ENCODE measurements at regions not wholly inside any gene's neighbourhood (a gene's known extent, or its start where the extent isn't known, plus 50 kb on each side); places are given as distances from the start of the nearest gene placed in this dataset.

- Histone ChIP-seq H3K4me1 (ENCODE audit: insufficient read depth, poor library complexity, severe bottlenecking) (no peaks in the 10 kb centered on the region), H3K36me3 (ENCODE audit: low read depth) (no peaks in the 10 kb centered on the region), H3K4me3 (ENCODE audit: severe bottlenecking) (no peak overlapping the region), H3K27me3 (ENCODE audit: insufficient read depth, poor library complexity, severe bottlenecking) (no peaks in the 10 kb centered on the region), H3K9me3 (ENCODE audit: severe bottlenecking) (no peaks in the 10 kb centered on the region), H3K27ac (ENCODE audit: poor library complexity, severe bottlenecking) (no peak overlapping the region)
- no peak for TF ChIP-seq CTCF (IDR thresholded peaks at IDR 0.05; ENCODE audit: poor library complexity, severe bottlenecking)
- no peak for DNase-seq (ENCODE audit: low spot score)
- ATAC-seq (ENCODE audit: low read depth) = no peak
Observed at GRCh38 chr3:18546632-18547031, 121.5 kb upstream of the SATB1 start.

DNA sequence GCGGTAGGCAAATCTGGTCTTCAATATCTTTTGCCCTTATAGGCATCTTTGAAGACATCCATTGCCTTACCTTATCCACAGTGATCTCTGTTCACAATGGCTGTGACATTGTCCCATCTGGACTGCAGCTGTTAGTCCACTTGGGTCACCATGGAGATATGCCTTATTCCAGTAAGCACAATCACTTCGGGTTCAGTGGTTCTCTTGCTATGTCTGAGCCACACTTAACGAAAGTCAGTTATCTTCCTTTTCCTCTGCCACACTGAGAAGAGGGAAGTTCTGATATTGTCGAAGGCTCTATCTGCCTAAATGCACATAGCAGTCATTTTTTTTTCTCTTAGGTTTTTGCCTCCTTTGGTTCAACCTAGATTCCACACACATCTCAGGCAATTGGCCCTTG is 119.0 kb upstream of the SATB1 start:
- H3K9me3 ChIP-seq (ENCODE audit: severe bottlenecking) = no peaks in the 10 kb centered on the region
- no peak for TF ChIP-seq CTCF (IDR thresholded peaks at IDR 0.05; ENCODE audit: poor library complexity, severe bottlenecking)
- H3K4me3 ChIP-seq (ENCODE audit: severe bottlenecking) = no peak overlapping the region
- DNase-seq (ENCODE audit: low spot score) (no peak), ATAC-seq (ENCODE audit: low read depth) (no peak)
- H3K36me3 ChIP-seq (ENCODE audit: low read depth) = no peaks in the 10 kb centered on the region
- H3K27ac ChIP-seq (ENCODE audit: poor library complexity, severe bottlenecking) = no peak overlapping the region
- H3K4me1 ChIP-seq (ENCODE audit: insufficient read depth, poor library complexity, severe bottlenecking) = no peaks in the 10 kb centered on the region
- no peaks in the 10 kb centered on the region for H3K27me3 ChIP-seq (ENCODE audit: insufficient read depth, poor library complexity, severe bottlenecking)

DNA sequence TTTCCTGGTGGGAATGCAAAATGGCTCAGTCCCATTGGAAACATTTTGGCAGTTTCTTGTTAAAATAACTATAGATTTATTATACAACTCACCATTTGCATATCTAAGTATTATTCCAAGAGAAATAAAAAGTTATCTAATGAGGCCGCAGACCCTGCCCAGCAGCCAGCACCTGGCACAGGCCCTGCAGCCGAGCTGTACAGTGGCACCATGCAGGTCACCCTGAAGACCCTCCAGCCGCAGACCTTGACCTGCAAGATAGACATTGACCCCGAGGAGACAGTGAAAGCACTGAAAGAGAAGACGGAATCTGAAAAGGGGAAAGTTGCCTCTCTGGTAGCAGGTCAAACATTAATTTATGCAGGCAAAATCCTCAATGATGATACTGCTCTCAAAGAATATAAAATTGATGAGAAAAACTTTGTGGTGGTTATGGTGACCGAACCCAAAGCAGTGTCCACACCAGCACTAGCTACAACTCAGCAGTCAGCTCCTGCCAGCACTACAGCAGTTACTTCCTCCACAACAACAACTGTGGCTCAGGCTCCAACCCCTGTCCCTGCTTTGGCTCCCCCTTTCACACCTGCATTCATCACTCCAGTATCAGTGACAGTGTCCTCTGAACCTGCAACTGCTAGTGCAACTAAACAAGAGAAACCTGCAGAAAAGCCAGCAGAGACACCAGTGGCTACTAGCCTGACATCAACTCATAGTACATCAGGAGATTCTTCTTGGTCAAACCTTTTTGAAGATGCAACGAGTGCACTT is 113.5 kb upstream of the SATB1 start:
- ATAC-seq (ENCODE audit: low read depth) (no peak), DNase-seq (ENCODE audit: low spot score) (no peak)
- Histone ChIP-seq H3K9me3 (ENCODE audit: severe bottlenecking) (no peaks in the 10 kb centered on the region), H3K27me3 (ENCODE audit: insufficient read depth, poor library complexity, severe bottlenecking) (no peaks in the 10 kb centered on the region), H3K4me1 (ENCODE audit: insufficient read depth, poor library complexity, severe bottlenecking) (no peaks in the 10 kb centered on the region), H3K4me3 (ENCODE audit: severe bottlenecking) (no peak overlapping the region), H3K27ac (ENCODE audit: poor library complexity, severe bottlenecking) (no peak overlapping the region), H3K36me3 (ENCODE audit: low read depth) (no peaks in the 10 kb centered on the region)
- no peak for TF ChIP-seq CTCF (IDR thresholded peaks at IDR 0.05; ENCODE audit: poor library complexity, severe bottlenecking)

DNA sequence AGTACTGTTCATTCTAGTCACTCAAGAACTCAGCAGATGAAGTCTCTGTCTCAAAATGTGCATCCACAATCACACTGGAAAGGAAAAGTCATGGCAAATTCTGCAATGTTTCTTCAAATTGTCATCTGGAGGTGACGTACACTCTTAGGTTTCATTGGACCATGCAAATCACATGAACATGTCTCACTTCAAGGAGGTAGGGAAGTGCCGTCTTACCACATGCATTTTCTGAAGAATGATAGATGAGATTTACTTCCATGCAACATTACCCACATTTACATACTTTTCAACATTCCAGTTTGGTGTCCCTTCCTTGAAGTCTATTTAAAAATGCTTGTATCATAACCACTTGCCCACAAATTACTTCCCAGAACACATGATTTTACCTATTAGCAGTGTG is 107.9 kb upstream of the SATB1 start:
- H3K27me3 ChIP-seq (ENCODE audit: insufficient read depth, poor library complexity, severe bottlenecking) = no peaks in the 10 kb centered on the region
- TF ChIP-seq CTCF (IDR thresholded peaks at IDR 0.05; ENCODE audit: poor library complexity, severe bottlenecking) = no peak
- H3K4me1 ChIP-seq (ENCODE audit: insufficient read depth, poor library complexity, severe bottlenecking) = no peaks in the 10 kb centered on the region

DNA sequence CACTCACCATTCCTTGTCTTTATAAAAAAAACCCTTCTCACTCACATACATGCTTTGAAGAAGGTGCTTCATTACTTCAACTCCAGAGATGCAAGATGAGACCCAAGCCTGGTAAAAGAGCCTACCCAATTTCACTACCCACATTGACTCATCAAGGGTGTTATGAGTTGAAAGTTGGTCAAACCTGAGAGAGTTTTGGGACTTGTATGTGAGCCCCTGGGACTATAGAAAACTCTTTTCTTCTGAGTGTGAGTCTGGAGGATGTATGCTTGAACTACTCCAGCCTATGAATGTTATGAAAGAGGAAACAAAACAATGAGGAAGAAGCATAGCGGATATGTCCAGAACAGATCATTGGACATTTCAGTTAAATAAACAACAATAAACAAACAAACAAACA is 106.5 kb upstream of the SATB1 start:
- H3K9me3 ChIP-seq (ENCODE audit: severe bottlenecking) = no peaks in the 10 kb centered on the region
- no peaks in the 10 kb centered on the region for H3K4me1 ChIP-seq (ENCODE audit: insufficient read depth, poor library complexity, severe bottlenecking)
- no peaks in the 10 kb centered on the region for H3K36me3 ChIP-seq (ENCODE audit: low read depth)
- no peaks in the 10 kb centered on the region for H3K27me3 ChIP-seq (ENCODE audit: insufficient read depth, poor library complexity, severe bottlenecking)
- H3K27ac ChIP-seq (ENCODE audit: poor library complexity, severe bottlenecking) = no peak overlapping the region
- no peak for TF ChIP-seq CTCF (IDR thresholded peaks at IDR 0.05; ENCODE audit: poor library complexity, severe bottlenecking)
- H3K4me3 ChIP-seq (ENCODE audit: severe bottlenecking) = no peak overlapping the region
- DNase-seq (ENCODE audit: low spot score) (no peak), ATAC-seq (ENCODE audit: low read depth) (no peak)

More for the DNA sequence above, 107.9 kb upstream of the SATB1 start:
- Histone ChIP-seq H3K4me3 (ENCODE audit: severe bottlenecking) (no peak overlapping the region), H3K9me3 (ENCODE audit: severe bottlenecking) (no peaks in the 10 kb centered on the region), H3K27ac (ENCODE audit: poor library complexity, severe bottlenecking) (no peak overlapping the region), H3K36me3 (ENCODE audit: low read depth) (no peaks in the 10 kb centered on the region)
- ATAC-seq (ENCODE audit: low read depth) = no peak
- no peak for DNase-seq (ENCODE audit: low spot score)

Data from RWPE2 (cell line).